ENCODE measurements at regions not wholly inside any gene's neighbourhood (a gene's known extent, or its start where the extent isn't known, plus 50 kb on each side); places are given as distances from the start of the nearest gene placed in this dataset.

DNA sequence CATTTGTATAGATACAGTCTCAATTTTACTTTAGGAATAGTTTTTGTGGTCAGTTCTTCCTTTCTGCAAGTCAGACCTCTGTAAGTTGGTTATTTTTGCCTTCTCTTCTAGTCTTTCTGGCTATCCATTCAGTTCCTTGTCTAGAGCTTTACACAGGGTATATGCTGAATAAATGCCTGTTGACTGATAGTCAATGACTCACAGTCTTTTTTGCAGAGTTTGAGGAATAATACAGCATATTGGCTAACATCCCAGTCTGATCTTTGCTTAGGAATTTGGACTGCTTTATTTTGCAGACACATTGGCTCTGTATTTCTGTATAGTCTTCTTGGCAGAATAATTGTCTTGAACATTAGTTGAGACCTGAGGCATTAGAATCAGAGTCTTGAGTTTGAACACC lies 132.4 kb downstream of the MAGEC1 start:
- no peak for TF ChIP-seq TOX (CRISPR knock-in tag; IDR thresholded peaks at IDR 0.05; ENCODE audit: borderline replicate concordance)
- TF ChIP-seq CSRNP3 (CRISPR knock-in tag; IDR thresholded peaks at IDR 0.05), result no peak
- TF ChIP-seq ESRRG (CRISPR knock-in tag; IDR thresholded peaks at IDR 0.05), result no peak
- TF ChIP-seq ZNF70 (CRISPR knock-in tag; IDR thresholded peaks at IDR 0.05), result no peak
- no peak for TF ChIP-seq GLIS3 (CRISPR knock-in tag; IDR thresholded peaks at IDR 0.05)
- TF ChIP-seq ARNTL (CRISPR knock-in tag; IDR thresholded peaks at IDR 0.05; ENCODE audit: borderline replicate concordance, low read depth), result no peak
- TF ChIP-seq TCF4 (CRISPR knock-in tag; IDR thresholded peaks at IDR 0.05; ENCODE audit: borderline replicate concordance), result no peak
- no peak for TF ChIP-seq CREB5 (CRISPR knock-in tag; IDR thresholded peaks at IDR 0.05; ENCODE audit: low read depth)
- TF ChIP-seq ZFP3 (CRISPR knock-in tag; IDR thresholded peaks at IDR 0.05), result no peak
- TF ChIP-seq SNAI2 (CRISPR knock-in tag; IDR thresholded peaks at IDR 0.05), result no peak
- no peak for TF ChIP-seq BACH2 (CRISPR knock-in tag; IDR thresholded peaks at IDR 0.05; ENCODE audit: borderline replicate concordance)
- no peak for TF ChIP-seq ZC3H10 (CRISPR knock-in tag; IDR thresholded peaks at IDR 0.05)

Measured in SK-N-SH treated with all-trans-retinoic acid at 6 μM for 48 hours (cell line).